NCI-H2081 (cell line): ENCODE measurements at regions not wholly inside any gene's neighbourhood (a gene's known extent, or its start where the extent isn't known, plus 50 kb on each side); places are given as distances from the start of the nearest gene placed in this dataset.

Source experiments
- DNase-seq, 2 experiments: peaks; one replicate each; lab custom pipeline; 2025; lab: John Stamatoyannopoulos, UW

- DNase-seq: no peak
Observed at GRCh38 chr2:144592500-144593256, 72.8 kb upstream of the ZEB2 start.

DNA sequence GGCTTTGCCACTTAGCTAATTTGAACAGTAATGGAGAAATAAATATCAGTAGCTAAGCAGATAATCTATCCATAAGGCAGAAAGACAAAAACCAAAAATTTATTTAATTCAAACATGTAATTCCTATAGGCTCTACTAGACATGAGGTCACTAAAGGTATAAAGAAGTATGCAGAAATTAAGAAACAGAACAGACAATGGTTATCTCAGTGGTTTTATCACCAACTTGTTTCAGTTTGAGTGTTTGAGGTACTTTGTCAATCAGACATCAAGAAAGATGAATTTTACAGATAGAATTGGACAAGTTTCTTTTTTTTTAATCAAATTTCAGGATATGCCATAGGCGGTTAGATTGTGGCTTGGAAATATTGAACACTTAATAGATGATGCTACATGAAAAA is 67.4 kb upstream of the ZEB2 start:
- DNase-seq: no peak

DNA sequence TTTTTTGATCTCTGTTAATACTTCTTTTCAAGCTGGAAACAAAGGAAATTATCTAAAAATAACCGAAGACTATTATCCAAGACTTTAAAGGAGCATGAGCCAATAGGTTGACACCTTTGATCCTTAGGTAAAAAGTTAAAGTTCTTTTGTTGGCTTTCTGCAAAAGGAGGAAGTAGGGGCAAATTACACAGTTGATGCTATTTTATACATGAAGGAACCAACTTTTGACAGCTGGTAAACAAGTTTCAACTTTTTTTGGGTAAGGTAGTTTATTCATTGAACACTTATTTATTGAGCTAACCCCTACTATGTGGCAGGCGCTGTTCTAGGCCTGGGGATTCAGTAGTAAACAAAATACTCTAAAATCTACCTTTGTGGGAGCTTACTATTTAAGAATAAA is 66.6 kb upstream of the ZEB2 start:
- DNase-seq: no peak

- DNase-seq: no peak
Observed at GRCh38 chr2:144583741-144584453, 64.0 kb upstream of the ZEB2 start.

- no peak for DNase-seq
Observed at GRCh38 chr2:144583381-144583729, 63.4 kb upstream of the ZEB2 start.

DNA sequence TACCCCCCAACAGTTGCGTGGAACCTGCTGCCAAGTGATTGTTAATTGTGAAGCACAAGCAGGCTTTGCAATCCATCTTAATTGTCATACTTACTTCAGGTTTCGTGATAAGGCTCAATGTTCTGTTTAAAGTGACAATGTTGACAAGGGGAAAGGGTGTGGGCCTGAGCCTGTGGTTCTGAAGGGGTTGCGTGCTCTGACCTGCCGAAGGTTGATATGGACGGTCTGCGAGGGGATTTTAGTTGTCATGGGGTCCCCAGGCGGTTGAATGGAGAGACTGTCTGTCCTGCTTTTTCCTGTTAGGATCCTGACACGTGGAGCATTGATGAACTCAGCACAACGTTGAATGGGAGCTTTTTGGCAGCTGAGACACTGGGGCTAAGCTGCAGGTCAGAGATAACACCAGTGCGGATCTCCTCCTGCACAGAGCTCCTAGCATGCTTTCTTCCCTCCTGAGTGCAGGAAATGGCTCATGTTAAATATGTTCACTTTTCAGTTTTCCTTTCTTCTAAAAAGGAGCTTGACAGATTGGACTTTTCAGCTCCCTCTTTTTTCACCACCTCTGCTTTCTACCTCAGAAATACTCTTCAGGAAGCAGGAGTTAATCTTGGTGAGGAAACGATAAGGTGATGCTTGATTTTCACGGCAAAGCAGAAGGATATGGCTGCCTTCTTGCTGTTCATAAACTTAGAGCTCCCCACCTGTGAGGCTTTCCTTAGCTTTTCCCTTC is 62.9 kb upstream of the ZEB2 start:
- no peak for DNase-seq

GRCh38 chr2:144580521-144581161 is 60.7 kb upstream of the ZEB2 start:
- DNase-seq: no peak

DNA sequence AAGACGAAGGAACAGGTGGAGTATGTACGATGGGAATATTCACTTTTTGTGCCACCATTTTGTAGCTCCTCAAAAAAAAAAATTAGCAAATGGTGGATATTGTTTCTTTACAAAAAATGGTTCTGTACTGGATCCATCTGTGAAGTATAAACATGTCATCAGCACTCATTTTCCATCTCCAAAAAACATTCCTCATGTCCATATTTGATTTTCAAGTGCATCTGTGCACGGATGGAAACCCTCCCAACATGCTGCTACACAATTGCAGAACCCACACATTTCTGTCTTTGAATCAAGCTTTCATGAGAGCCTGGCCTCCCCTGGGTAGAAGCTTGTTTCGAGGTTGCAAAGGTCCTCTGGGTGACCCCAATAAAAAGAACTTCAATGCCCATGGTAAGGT is 59.6 kb upstream of the ZEB2 start:
- no peak for DNase-seq

- no peak for DNase-seq
Observed at GRCh38 chr2:144578099-144578498, 58.2 kb upstream of the ZEB2 start.

DNA sequence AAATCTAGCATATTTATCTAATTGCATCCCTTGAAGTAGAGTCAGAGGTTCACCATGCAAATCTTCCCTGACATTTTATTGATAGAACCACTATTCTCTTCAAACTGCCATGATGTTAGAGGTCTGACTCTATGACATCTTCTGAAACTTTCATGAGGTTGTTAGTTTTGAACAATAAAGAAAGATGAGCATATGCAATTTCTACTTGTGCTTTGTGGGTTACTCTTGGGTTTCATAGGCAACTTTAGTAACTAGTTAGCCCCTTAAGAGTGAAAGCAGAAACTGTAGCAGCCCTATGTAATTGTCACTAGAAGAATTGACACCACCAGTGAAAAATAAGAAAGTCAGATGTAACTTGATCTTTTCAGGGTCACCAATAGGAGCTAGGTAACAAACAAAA is 53.1 kb upstream of the ZEB2 start:
- no peak for DNase-seq

GRCh38 chr2:144571770-144572169 is 51.9 kb upstream of the ZEB2 start:
- DNase-seq: no peak

GRCh38 chr2:144570566-144570965 is 50.6 kb upstream of the ZEB2 start:
- no peak for DNase-seq
